GM12878 (cell line): ENCODE measurements at regions not wholly inside any gene's neighbourhood (a gene's known extent, or its start where the extent isn't known, plus 50 kb on each side); places are given as distances from the start of the nearest gene placed in this dataset.

ENCODE experiments used
- ATAC-seq: fragments of 200-7000 bp; cut with Tn5 transposase; 3 replicates; pipeline ENCODE4 v1.9.1; 2020; ENCODE audit warnings: mild to moderate bottlenecking, moderate library complexity
- BruUV-seq: library from RNA; stranded (reverse); fragments of 400-500 nt; replicated peaks from 2 replicates; lab custom pipeline; 2021; lab: Mats Ljungman, UMichigan
- CTCF ChIA-PET: fragments of 300-600 bp; sonication (Branson Sonifier 250); formaldehyde crosslinking; extraction: SDS; loops from one replicate; lab custom pipeline; 2021; ENCODE audit warnings: inconsistent platforms; lab: Yijun Ruan, JAX
- POLR2A ChIA-PET: fragments of 350-600 bp; formaldehyde crosslinking; extraction: SDS; loops from one replicate; lab custom pipeline; 2021; ENCODE audit warnings: inconsistent platforms; lab: Charles Lee
- RAD21 ChIA-PET: fragments of 300-600 bp; sonication (Branson Sonifier 250); formaldehyde crosslinking; loops from one replicate; lab custom pipeline; 2023; ENCODE audit warnings: antibody characterized with exemption; ENCODE audit not compliant: unreplicated experiment; lab: Charles Lee
- SMC1A ChIA-PET: fragments of 300-600 bp; sonication (Branson Sonifier 250); formaldehyde crosslinking; loops from one replicate; lab custom pipeline; 2023; ENCODE audit not compliant: unreplicated experiment, uncharacterized antibody; lab: Charles Lee
- DNase-seq: peaks from one replicate; pipeline ENCODE4 v3.0.0-alpha.2; 2011; ENCODE audit warnings: low read depth, low spot score
- FAIRE-seq: peaks from 3 replicates; lab custom pipeline; 2011; peaks lifted over from hg19 to GRCh38; lab: Jason Lieb, UNC
- H2AFZ ChIP-seq: 2 replicates; pipeline ENCODE4 v1.6.0; 2011; ENCODE audit warnings: low read depth, low read length, control low read depth; ENCODE audit not compliant: control insufficient read depth
- H3K27ac ChIP-seq: 2 replicates; pipeline ENCODE4 v1.5.1; 2011; ENCODE audit warnings: control low read depth; ENCODE audit not compliant: control insufficient read depth, insufficient read depth
- H3K27me3 ChIP-seq, 2 experiments: replicated peaks in 1 of 2; 2 replicates each; pipeline versions ENCODE4 v1.6.0 to v1.6.1; 2011; ENCODE audit warnings: low read length in 1 of 2; ENCODE audit not compliant: control insufficient read depth in 2 of 2, insufficient read depth in 2 of 2
- H3K36me3 ChIP-seq, 2 experiments: 2 replicates each; pipeline ENCODE4 v1.5.1; 2011; ENCODE audit warnings: low read length in 1 of 2; ENCODE audit not compliant: control insufficient read depth in 2 of 2, insufficient read depth in 2 of 2
- H3K4me1 ChIP-seq: 2 replicates; pipeline ENCODE4 v1.6.1; 2011; ENCODE audit warnings: mild to moderate bottlenecking, low read length, moderate library complexity, mixed read lengths; ENCODE audit not compliant: control insufficient read depth, insufficient read depth
- H3K4me2 ChIP-seq: 2 replicates; pipeline ENCODE4 v1.6.0; 2011; ENCODE audit warnings: control low read depth; ENCODE audit not compliant: control insufficient read depth, insufficient read depth
- H3K4me3 ChIP-seq: fragments of 200-600 bp; sonication (generic); 2 replicates; pipeline ENCODE4 v1.5.1; 2016
- H3K79me2 ChIP-seq: 2 replicates; pipeline ENCODE4 v1.6.0; 2011; ENCODE audit warnings: low read length; ENCODE audit not compliant: control insufficient read depth, insufficient read depth
- H3K9ac ChIP-seq: 2 replicates; pipeline ENCODE4 v1.8.0; 2011; ENCODE audit warnings: low read length, control low read depth, mixed read lengths; ENCODE audit not compliant: control insufficient read depth, insufficient read depth
- H3K9me3 ChIP-seq: replicated peaks from 3 replicates; pipeline ENCODE4 v1.5.1; 2011; ENCODE audit warnings: mild to moderate bottlenecking, low read length; ENCODE audit not compliant: control insufficient read depth, insufficient read depth
- H4K20me1 ChIP-seq: 2 replicates; pipeline ENCODE4 v1.6.0; 2011; ENCODE audit not compliant: control insufficient read depth, insufficient read depth
- CHD4 ChIP-seq: fragments of 200-600 bp; sonication (generic); IDR thresholded peaks from 2 replicates; pipeline ENCODE4 v1.6.1; 2016; ENCODE audit warnings: mild to moderate bottlenecking
- CREM ChIP-seq: IDR thresholded peaks from 2 replicates; pipeline ENCODE4 v1.6.1; 2014; ENCODE audit warnings: antibody characterized with exemption, low read depth
- EP300 ChIP-seq, 2 experiments: fragments of 150-350 bp in 1 of 2; IDR thresholded peaks; 2 replicates each; pipeline ENCODE4 v1.6.1; 2011 to 2012; ENCODE audit warnings: low read depth in 2 of 2, low read length in 2 of 2, borderline replicate concordance in 1 of 2, improper control_type of control experiment in 1 of 2, inconsistent platforms in 1 of 2; ENCODE audit not compliant: control insufficient read depth in 1 of 2
- FOXM1 ChIP-seq: IDR thresholded peaks from 2 replicates; pipeline ENCODE4 v1.6.1; 2012; ENCODE audit warnings: low read depth, mild to moderate bottlenecking, inconsistent platforms, low read length, moderate library complexity
- JUNB ChIP-seq: IDR thresholded peaks from 2 replicates; pipeline ENCODE4 v1.6.1; 2016; ENCODE audit warnings: antibody characterized with exemption, mild to moderate bottlenecking
- SPI1 ChIP-seq: IDR thresholded peaks from 2 replicates; pipeline ENCODE4 v1.6.1; 2011; ENCODE audit warnings: low read depth, mild to moderate bottlenecking, low read length, moderate library complexity, borderline replicate concordance; ENCODE audit not compliant: insufficient read depth
- TAF1 ChIP-seq: IDR thresholded peaks from 2 replicates; pipeline ENCODE4 v1.6.1; 2011; ENCODE audit warnings: mild to moderate bottlenecking, low read depth, low read length, borderline replicate concordance
- ZBTB40 ChIP-seq: fragments of 450-650 bp; IDR thresholded peaks from 2 replicates; pipeline ENCODE4 v1.6.1; 2016; ENCODE audit warnings: mild to moderate bottlenecking, moderate library complexity, borderline replicate concordance
- WGBS: methylation state at CpG from one replicate; pipeline ENCODE4 v1.1.6; 2016; ENCODE audit warnings: low lambda C conversion rate; ENCODE audit not compliant: insufficient replicate concordance, insufficient coverage; ENCODE audit errors: missing lambda C conversion rate; 5-methylcytosine and 5-hydroxymethylcytosine counted together
- in situ Hi-C: fragments of 300-500 bp; cut with MboI; formaldehyde crosslinking; loops from 9 replicates; pipeline ENCODE4 v1.14.3; 2018; ENCODE audit warnings: mixed read lengths
- intact Hi-C: fragments of 100-400 bp; cut with micrococcal nuclease; formaldehyde crosslinking; loops from one replicate; pipeline ENCODE4 v1.14.2; 2022; ENCODE audit not compliant: unreplicated experiment
- TF ChIP-seq, protein P1 (sequence below): fragments of 450-650 bp; formaldehyde crosslinking; IDR thresholded peaks from 2 replicates; pipeline ENCODE4 v1.5.0; 2022; ENCODE audit warnings: mild to moderate bottlenecking, missing genetic modification characterization
- TF ChIP-seq, protein P2 (sequence below): fragments of 450-650 bp; IDR thresholded peaks from 2 replicates; pipeline ENCODE4 v1.6.1; 2016; ENCODE audit warnings: mild to moderate bottlenecking

GRCh38 chr16:54576785-54577184 is 290.2 kb upstream of the IRX3 start (continued):
- TF ChIP-seq ZBTB40, result no peak
- no peak for TF ChIP-seq JUNB
- TF ChIP-seq TAF1, result no peak
- TF ChIP-seq, all 136 proteins: peak for 0

DNA sequence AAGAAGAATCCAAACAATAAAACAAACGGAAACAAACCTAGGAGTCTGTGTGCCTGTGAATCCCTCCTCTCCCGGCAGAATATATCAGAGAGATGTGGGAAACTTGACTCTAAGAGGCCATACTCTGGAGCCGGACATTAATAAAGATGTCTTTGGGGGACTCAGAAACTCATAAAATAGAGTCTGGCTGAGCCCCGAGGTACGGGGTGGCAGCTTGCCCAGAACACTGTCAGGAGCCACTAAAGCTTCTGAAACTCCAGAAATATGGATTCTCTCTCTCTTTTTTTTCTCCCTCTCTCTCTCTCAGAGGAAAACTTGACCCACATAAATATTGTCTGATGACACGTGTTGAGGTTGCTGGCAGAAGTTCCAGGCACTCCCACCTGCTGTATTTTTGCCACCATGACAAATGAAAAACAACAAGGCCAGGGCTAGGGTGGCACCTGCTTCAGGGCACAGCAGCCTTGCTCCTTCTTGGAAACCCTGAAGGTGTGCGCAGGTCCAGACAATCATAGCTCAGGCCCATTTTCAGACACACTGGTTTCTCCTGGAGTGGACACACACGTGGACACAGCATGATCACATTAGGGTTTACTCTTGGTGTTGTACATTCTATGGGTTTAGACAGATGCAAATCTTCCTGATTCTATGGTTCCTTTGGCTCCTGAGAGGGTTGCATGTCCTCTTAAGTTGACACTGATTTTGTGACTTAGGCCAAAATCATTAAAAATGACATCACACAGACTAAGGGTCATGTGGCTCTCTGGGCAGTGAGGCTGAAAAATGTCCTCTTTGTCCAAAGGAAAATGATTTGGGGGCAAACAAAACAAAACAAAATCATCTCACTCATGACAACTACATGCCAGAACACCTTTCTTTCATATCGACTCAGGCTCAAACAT is 282.6 kb upstream of the IRX3 start:
- H2AFZ ChIP-seq, result no peak overlapping the region
- H4K20me1 ChIP-seq, result no peaks in the 10 kb centered on the region
- ChIA-PET POLR2A (no interaction called here), SMC1A (no interaction called here), CTCF (no interaction called here), RAD21 (no interaction called here)
- FAIRE-seq (no peak), DNase-seq (no peak), ATAC-seq (no peak)
- H3K4me3 ChIP-seq, result no peak overlapping the region
- in situ Hi-C loops (no loop called here), intact Hi-C loops (no loop called here)
- H3K4me2 ChIP-seq, result no peak overlapping the region
- H3K27ac ChIP-seq, result no peak overlapping the region
- no peak overlapping the region for H3K9ac ChIP-seq
- H3K9me3 ChIP-seq, result no peaks in the 10 kb centered on the region
- no peaks in the 10 kb centered on the region for H3K4me1 ChIP-seq
- BruUV-seq, result no TSS peak
- WGBS, result 21% methylated on average over 9 of the region's 9 CpGs
- H3K27me3 ChIP-seq, result no peaks in the 10 kb centered on the region
- H3K79me2 ChIP-seq, result no peaks in the 10 kb centered on the region
- H3K36me3 ChIP-seq, result no peaks in the 10 kb centered on the region
- no peak for TF ChIP-seq EP300 (IDR thresholded peaks at IDR 0.05; ENCODE audit: borderline replicate concordance in 1 of 2, control insufficient read depth in 1 of 2, low read depth in 2 of 2, low read length in 2 of 2)
- no peak for TF ChIP-seq FOXM1
- TF ChIP-seq SPI1, result no peak
- TF ChIP-seq CREM, result no peak
- TF ChIP-seq CHD4, result no peak
- TF ChIP-seq, protein P1, sequence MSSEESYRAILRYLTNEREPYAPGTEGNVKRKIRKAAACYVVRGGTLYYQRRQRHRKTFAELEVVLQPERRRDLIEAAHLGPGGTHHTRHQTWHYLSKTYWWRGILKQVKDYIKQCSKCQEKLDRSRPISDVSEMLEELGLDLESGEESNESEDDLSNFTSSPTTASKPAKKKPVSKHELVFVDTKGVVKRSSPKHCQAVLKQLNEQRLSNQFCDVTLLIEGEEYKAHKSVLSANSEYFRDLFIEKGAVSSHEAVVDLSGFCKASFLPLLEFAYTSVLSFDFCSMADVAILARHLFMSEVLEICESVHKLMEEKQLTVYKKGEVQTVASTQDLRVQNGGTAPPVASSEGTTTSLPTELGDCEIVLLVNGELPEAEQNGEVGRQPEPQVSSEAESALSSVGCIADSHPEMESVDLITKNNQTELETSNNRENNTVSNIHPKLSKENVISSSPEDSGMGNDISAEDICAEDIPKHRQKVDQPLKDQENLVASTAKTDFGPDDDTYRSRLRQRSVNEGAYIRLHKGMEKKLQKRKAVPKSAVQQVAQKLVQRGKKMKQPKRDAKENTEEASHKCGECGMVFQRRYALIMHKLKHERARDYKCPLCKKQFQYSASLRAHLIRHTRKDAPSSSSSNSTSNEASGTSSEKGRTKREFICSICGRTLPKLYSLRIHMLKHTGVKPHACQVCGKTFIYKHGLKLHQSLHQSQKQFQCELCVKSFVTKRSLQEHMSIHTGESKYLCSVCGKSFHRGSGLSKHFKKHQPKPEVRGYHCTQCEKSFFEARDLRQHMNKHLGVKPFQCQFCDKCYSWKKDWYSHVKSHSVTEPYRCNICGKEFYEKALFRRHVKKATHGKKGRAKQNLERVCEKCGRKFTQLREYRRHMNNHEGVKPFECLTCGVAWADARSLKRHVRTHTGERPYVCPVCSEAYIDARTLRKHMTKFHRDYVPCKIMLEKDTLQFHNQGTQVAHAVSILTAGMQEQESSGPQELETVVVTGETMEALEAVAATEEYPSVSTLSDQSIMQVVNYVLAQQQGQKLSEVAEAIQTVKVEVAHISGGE (CRISPR knock-in tag), result no peak
- TF ChIP-seq, protein P2, sequence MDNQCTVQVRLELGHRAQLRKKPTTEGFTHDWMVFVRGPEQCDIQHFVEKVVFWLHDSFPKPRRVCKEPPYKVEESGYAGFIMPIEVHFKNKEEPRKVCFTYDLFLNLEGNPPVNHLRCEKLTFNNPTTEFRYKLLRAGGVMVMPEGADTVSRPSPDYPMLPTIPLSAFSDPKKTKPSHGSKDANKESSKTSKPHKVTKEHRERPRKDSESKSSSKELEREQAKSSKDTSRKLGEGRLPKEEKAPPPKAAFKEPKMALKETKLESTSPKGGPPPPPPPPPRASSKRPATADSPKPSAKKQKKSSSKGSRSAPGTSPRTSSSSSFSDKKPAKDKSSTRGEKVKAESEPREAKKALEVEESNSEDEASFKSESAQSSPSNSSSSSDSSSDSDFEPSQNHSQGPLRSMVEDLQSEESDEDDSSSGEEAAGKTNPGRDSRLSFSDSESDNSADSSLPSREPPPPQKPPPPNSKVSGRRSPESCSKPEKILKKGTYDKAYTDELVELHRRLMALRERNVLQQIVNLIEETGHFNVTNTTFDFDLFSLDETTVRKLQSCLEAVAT, result no peak
